HEK293 (cell line): ENCODE measurements at regions not wholly inside any gene's neighbourhood (a gene's known extent, or its start where the extent isn't known, plus 50 kb on each side); places are given as distances from the start of the nearest gene placed in this dataset.
A peak's percentile ranks its signal among the peaks of the same experiment; 100 is the strongest.
"Not testable (repeated sequence)": the region's sequence is repeated elsewhere in the genome, so short reads cannot be mapped to it uniquely, and the experiment has no call there.

Experiments used
- CTCF ChIA-PET: fragments of 350-600 bp; formaldehyde crosslinking; extraction: SDS; loops from one replicate; lab custom pipeline; 2021; ENCODE audit warnings: antibody characterized with exemption; lab: Yijun Ruan, JAX
- POLR2A ChIA-PET: fragments of 300-600 bp; formaldehyde crosslinking; extraction: SDS; loops from one replicate; lab custom pipeline; 2020; ENCODE audit warnings: antibody characterized with exemption, inconsistent platforms; lab: Yijun Ruan, JAX
- H3K27ac ChIP-seq: fragments of 200-500 bp; sonication (Bioruptor generic); 2 replicates; pipeline ENCODE4 v1.5.1; 2014; ENCODE audit warnings: low read depth, low read length, control low read depth, inconsistent platforms; ENCODE audit errors: extremely low read depth
- H3K36me3 ChIP-seq, 2 experiments: fragments of 200-500 bp in 1 of 2; sonication (Bioruptor generic) in 1 of 2; 1 replicate in 1 of 2; 2 replicates in 1 of 2; pipeline ENCODE4 v1.5.1; 2014 to 2017; ENCODE audit warnings: inconsistent platforms in 2 of 2, low read length in 2 of 2; ENCODE audit not compliant: control insufficient read depth in 2 of 2, insufficient read depth in 1 of 2
- H3K4me1 ChIP-seq: fragments of 200-500 bp; sonication (Bioruptor generic); 2 replicates; pipeline ENCODE4 v1.5.1; 2014; ENCODE audit warnings: mild to moderate bottlenecking, low read length, inconsistent platforms; ENCODE audit not compliant: control insufficient read depth, insufficient read depth
- H3K4me3 ChIP-seq: 2 replicates; pipeline ENCODE4 v1.5.1; 2011; ENCODE audit warnings: low read depth, mild to moderate bottlenecking, control low read depth, low read length, moderate library complexity
- H3K9me3 ChIP-seq: fragments of 200-500 bp; sonication (Bioruptor generic); 2 replicates; pipeline ENCODE4 v1.5.1; 2014; ENCODE audit warnings: low read depth, low read length, inconsistent platforms; ENCODE audit not compliant: control insufficient read depth, insufficient read depth
- AEBP2 ChIP-seq: fragments of 450-650 bp; formaldehyde crosslinking; IDR thresholded peaks from 2 replicates; pipeline ENCODE4 v1.5.1; 2016; ENCODE audit warnings: missing biosample characterization, missing genetic modification characterization, borderline replicate concordance
- KLF16 ChIP-seq: fragments of 450-650 bp; formaldehyde crosslinking; IDR thresholded peaks from 2 replicates; pipeline ENCODE4 v1.5.1; 2017; ENCODE audit warnings: missing biosample characterization, missing genetic modification characterization
- KLF8 ChIP-seq: fragments of 450-650 bp; formaldehyde crosslinking; IDR thresholded peaks from 2 replicates; pipeline ENCODE4 v1.5.1; 2016; ENCODE audit warnings: missing biosample characterization, missing genetic modification characterization
- MEIS1 ChIP-seq: sonication (generic); formaldehyde crosslinking; IDR thresholded peaks from 2 replicates; pipeline ENCODE4 v1.8.1; 2022; ENCODE audit warnings: missing genetic modification reagents, mild to moderate bottlenecking, borderline replicate concordance
- SETDB1 ChIP-seq: IDR thresholded peaks from one replicate; pipeline ENCODE4 v1.6.1; 2017; ENCODE audit warnings: mild to moderate bottlenecking, low read length, moderate library complexity, mixed read lengths; ENCODE audit not compliant: insufficient read length
- TRIM28 ChIP-seq: IDR thresholded peaks from 2 replicates; pipeline ENCODE4 v1.6.1; 2011; ENCODE audit warnings: low read length, control low read depth, borderline replicate concordance
- YY1 ChIP-seq: fragments of 450-650 bp; formaldehyde crosslinking; IDR thresholded peaks from 2 replicates; pipeline ENCODE4 v1.5.1; 2018; ENCODE audit warnings: missing biosample characterization, missing genetic modification characterization
- ZBTB21 ChIP-seq: fragments of 450-650 bp; formaldehyde crosslinking; IDR thresholded peaks from 2 replicates; pipeline ENCODE4 v1.5.1; 2017; ENCODE audit warnings: missing biosample characterization, missing genetic modification characterization
- ZBTB48 ChIP-seq: fragments of 450-650 bp; formaldehyde crosslinking; IDR thresholded peaks from 2 replicates; pipeline ENCODE4 v1.5.1; 2016; ENCODE audit warnings: missing biosample characterization, missing genetic modification characterization
- ZFP69B ChIP-seq: fragments of 450-650 bp; formaldehyde crosslinking; IDR thresholded peaks from 2 replicates; pipeline ENCODE4 v1.5.1; 2016; ENCODE audit warnings: missing biosample characterization, missing genetic modification characterization
- ZNF266 ChIP-seq: fragments of 450-650 bp; formaldehyde crosslinking; IDR thresholded peaks from 2 replicates; pipeline ENCODE4 v1.5.1; 2016; ENCODE audit warnings: missing biosample characterization, missing genetic modification characterization, low read depth
- ZNF292 ChIP-seq: fragments of 450-650 bp; formaldehyde crosslinking; IDR thresholded peaks from 2 replicates; pipeline ENCODE4 v1.5.1; 2016; ENCODE audit warnings: low read depth, missing biosample characterization, missing genetic modification characterization, borderline replicate concordance
- ZNF311 ChIP-seq: fragments of 450-650 bp; formaldehyde crosslinking; IDR thresholded peaks from 2 replicates; pipeline ENCODE4 v1.5.1; 2017; ENCODE audit warnings: missing biosample characterization, missing genetic modification characterization, borderline replicate concordance
- ZNF529 ChIP-seq: fragments of 450-650 bp; formaldehyde crosslinking; IDR thresholded peaks from 2 replicates; pipeline ENCODE4 v1.5.1; 2017; ENCODE audit warnings: missing genetic modification characterization, missing biosample characterization; ENCODE audit not compliant: insufficient replicate concordance
- ZNF585B ChIP-seq: fragments of 450-650 bp; formaldehyde crosslinking; IDR thresholded peaks from 2 replicates; pipeline ENCODE4 v1.5.1; 2016; ENCODE audit warnings: missing biosample characterization, missing genetic modification characterization
- ZNF623 ChIP-seq: fragments of 450-650 bp; formaldehyde crosslinking; IDR thresholded peaks from 2 replicates; pipeline ENCODE4 v1.5.1; 2016; ENCODE audit warnings: missing biosample characterization, missing genetic modification characterization
- ZNF654 ChIP-seq: fragments of 450-650 bp; formaldehyde crosslinking; IDR thresholded peaks from 2 replicates; pipeline ENCODE4 v1.5.1; 2016; ENCODE audit warnings: low read depth, missing biosample characterization, missing genetic modification characterization
- ZNF658 ChIP-seq: fragments of 450-650 bp; formaldehyde crosslinking; IDR thresholded peaks from 2 replicates; pipeline ENCODE4; 2016; ENCODE audit warnings: missing biosample characterization, missing genetic modification characterization
- ZNF670 ChIP-seq: fragments of 450-650 bp; formaldehyde crosslinking; IDR thresholded peaks from 2 replicates; pipeline ENCODE4 v1.5.1; 2016; ENCODE audit warnings: missing biosample characterization, missing genetic modification characterization, low read depth
- ZNF747 ChIP-seq: fragments of 450-650 bp; formaldehyde crosslinking; IDR thresholded peaks from 2 replicates; pipeline ENCODE4 v1.5.1; 2016; ENCODE audit warnings: missing biosample characterization, missing genetic modification characterization
- ZNF776 ChIP-seq: fragments of 450-650 bp; formaldehyde crosslinking; IDR thresholded peaks from 2 replicates; pipeline ENCODE4 v1.5.0; 2017; ENCODE audit warnings: missing biosample characterization, missing genetic modification characterization, borderline replicate concordance
- ZNF791 ChIP-seq: fragments of 450-650 bp; formaldehyde crosslinking; IDR thresholded peaks from 2 replicates; pipeline ENCODE4 v1.5.1; 2016; ENCODE audit warnings: missing biosample characterization, missing genetic modification characterization
- ZSCAN23 ChIP-seq: fragments of 450-650 bp; formaldehyde crosslinking; IDR thresholded peaks from 2 replicates; pipeline ENCODE4 v1.5.1; 2016; ENCODE audit warnings: missing biosample characterization, missing genetic modification characterization
- ZXDB ChIP-seq: fragments of 450-650 bp; formaldehyde crosslinking; IDR thresholded peaks from 2 replicates; pipeline ENCODE4 v1.5.1; 2016; ENCODE audit warnings: missing biosample characterization, missing genetic modification characterization

- Histone ChIP-seq H3K9me3 (no peaks in the 10 kb centered on the region), H3K4me3 (no peak overlapping the region), H3K27ac (no peak overlapping the region), H3K36me3 (no peaks in the 10 kb centered on the region), H3K4me1 (no peaks in the 10 kb centered on the region)
- ChIA-PET POLR2A (no interaction called here), CTCF (no interaction called here)
- TF ChIP-seq ZNF311 (tag by site-specific recombination), result no peak
Measured at GRCh38 chr2:58756336-58756735, 515.2 kb upstream of the FANCL start.

DNA sequence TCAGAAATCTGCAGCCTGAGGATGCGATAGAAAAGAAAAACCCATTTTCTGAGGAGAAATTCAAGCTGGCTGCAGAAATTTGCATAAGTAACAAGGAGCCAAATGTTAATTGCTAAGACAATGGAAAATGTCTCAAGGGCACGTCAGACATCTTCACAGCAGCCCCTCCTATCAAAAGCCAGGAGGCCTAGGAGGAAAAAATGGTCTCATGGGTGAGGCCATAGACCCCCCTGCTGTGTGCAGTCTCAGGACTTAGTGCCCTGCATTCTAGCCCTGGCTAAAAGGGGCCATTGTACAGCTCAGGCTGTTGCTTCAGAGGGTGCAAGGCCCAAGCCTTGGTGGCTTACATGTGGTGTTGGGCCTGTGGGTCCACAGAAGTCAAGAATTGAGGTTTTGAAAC, 511.4 kb upstream of the FANCL start:
- H3K4me3 ChIP-seq, H3K27ac ChIP-seq, POLR2A ChIA-PET, H3K4me1 ChIP-seq, H3K9me3 ChIP-seq, H3K36me3 ChIP-seq: not testable (repeated sequence)
- CTCF ChIA-PET, result interaction anchor here (1.2 kb wide), 1 partner anchor 10 kb away, joined by 4 read pairs; no protein-coding TSS in a partner anchor
- peak; percentile 95 for TF ChIP-seq ZNF585B (tag by site-specific recombination)

GRCh38 chr2:58751676-58752075, 510.6 kb upstream of the FANCL start:
- H3K36me3 ChIP-seq, CTCF ChIA-PET, H3K4me3 ChIP-seq, POLR2A ChIA-PET, H3K27ac ChIP-seq, H3K9me3 ChIP-seq, H3K4me1 ChIP-seq: not testable (repeated sequence)

DNA sequence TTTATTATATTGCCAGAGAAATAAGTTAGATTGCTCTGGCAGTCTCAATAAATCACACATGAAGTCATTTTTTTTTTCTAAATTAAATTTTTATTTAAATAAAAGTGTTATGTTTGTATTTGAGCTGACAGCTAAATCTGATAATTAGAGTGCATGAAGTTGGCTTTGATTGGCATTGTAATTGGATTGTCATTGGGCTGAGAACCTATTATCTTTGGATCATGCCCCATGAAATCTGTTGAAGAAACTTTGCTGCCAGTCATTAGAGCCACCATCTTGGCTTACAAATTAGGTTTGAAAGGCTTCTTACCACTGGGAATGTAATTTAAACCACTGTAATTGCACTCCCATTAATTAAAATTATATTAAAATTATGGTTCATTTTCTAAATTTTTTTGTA, 507.9 kb upstream of the FANCL start:
- no peak for TF ChIP-seq ZNF670 (tag by site-specific recombination)
- no peak for TF ChIP-seq ZSCAN23
- TF ChIP-seq ZNF529 (tag by site-specific recombination), result no peak
- TF ChIP-seq KLF16 (tag by site-specific recombination), result no peak
- no peak for TF ChIP-seq ZNF658
- no peak for TF ChIP-seq KLF8 (tag by site-specific recombination)
- no peak for TF ChIP-seq YY1
- no peak for TF ChIP-seq ZBTB48 (tag by site-specific recombination)
- no peak for TF ChIP-seq ZXDB (tag by site-specific recombination)
- no peak for TF ChIP-seq ZNF791
- ChIA-PET POLR2A (no interaction called here), CTCF (interaction anchor here (0.6 to 1.1 kb wide), 2 partner anchors 14 to 582 kb away, joined by 3 to 4 read pairs; no protein-coding TSS in a partner anchor)
- Histone ChIP-seq H3K4me1 (no peaks in the 10 kb centered on the region), H3K36me3 (no peaks in the 10 kb centered on the region), H3K4me3 (no peak overlapping the region), H3K9me3 (no peaks in the 10 kb centered on the region), H3K27ac (no peak overlapping the region)

- POLR2A ChIA-PET, H3K27ac ChIP-seq, CTCF ChIA-PET, H3K4me1 ChIP-seq, H3K36me3 ChIP-seq, H3K9me3 ChIP-seq, H3K4me3 ChIP-seq: not testable (repeated sequence)
- TF ChIP-seq SETDB1, result peak; percentile 63
Measured at GRCh38 chr2:58745334-58745733, 504.2 kb upstream of the FANCL start.

GRCh38 chr2:58740426-58740825, 499.3 kb upstream of the FANCL start:
- Histone ChIP-seq H3K4me1 (no peaks in the 10 kb centered on the region), H3K36me3 (no peaks in the 10 kb centered on the region), H3K9me3 (no peaks in the 10 kb centered on the region), H3K27ac (no peak overlapping the region), H3K4me3 (no peak overlapping the region)
- ChIA-PET CTCF (no interaction called here), POLR2A (no interaction called here)
- TF ChIP-seq ZNF292 (tag by site-specific recombination) (no peak), YY1 (no peak), ZNF654 (tag by site-specific recombination) (no peak), AEBP2 (tag by site-specific recombination) (no peak), ZNF266 (tag by site-specific recombination) (no peak), ZBTB21 (tag by site-specific recombination) (no peak), ZFP69B (tag by site-specific recombination) (no peak), ZNF776 (tag by site-specific recombination) (no peak), ZNF747 (tag by site-specific recombination) (no peak), MEIS1 (CRISPR knock-in tag) (no peak), TRIM28 (no peak), ZNF623 (no peak)
